Activated B cell treated with CpG ODN at 0.5 μM for 24 hours (primary cell): ENCODE measurements at regions not wholly inside any gene's neighbourhood (a gene's known extent, or its start where the extent isn't known, plus 50 kb on each side); places are given as distances from the start of the nearest gene placed in this dataset.

Experiments used
- ATAC-seq: fragments of 200-7000 bp; cut with Tn5 transposase; one replicate; pipeline ENCODE4 v1.10.0; 2021; ENCODE audit warnings: low read depth, mild to moderate bottlenecking, moderate library complexity
- CTCF ChIA-PET: fragments of 350-600 bp; sonication (Branson Sonifier 250); formaldehyde crosslinking; loops from one replicate; lab custom pipeline; 2021; ENCODE audit warnings: antibody characterized with exemption; lab: Charles Lee
- POLR2A ChIA-PET: fragments of 350-600 bp; sonication (Branson Sonifier 250); formaldehyde crosslinking; loops from one replicate; lab custom pipeline; 2021; ENCODE audit warnings: antibody characterized with exemption; lab: Charles Lee
- DNase-seq: peaks from one replicate; pipeline ENCODE4 v3.0.0; 2022
- H3K27ac Mint-ChIP-seq: one replicate; pipeline ENCODE4 v1.8.0; 2020; ENCODE audit warnings: mixed read lengths
- H3K27me3 Mint-ChIP-seq: one replicate; pipeline ENCODE4 v1.8.0; 2021; ENCODE audit warnings: mixed read lengths
- H3K36me3 Mint-ChIP-seq: one replicate; pipeline ENCODE4 v1.8.0; 2021; ENCODE audit warnings: low read depth, mixed read lengths
- H3K4me1 Mint-ChIP-seq: one replicate; pipeline ENCODE4 v1.8.0; 2021; ENCODE audit warnings: mixed read lengths
- H3K4me3 Mint-ChIP-seq: one replicate; pipeline ENCODE4 v1.8.0; 2020; ENCODE audit warnings: mild to moderate bottlenecking, mixed read lengths
- H3K9me3 Mint-ChIP-seq: one replicate; pipeline ENCODE4 v1.8.0; 2020; ENCODE audit warnings: mixed read lengths
- intact Hi-C: fragments of 100-400 bp; cut with micrococcal nuclease; formaldehyde crosslinking; loops from one replicate; pipeline ENCODE4 v1.15.1; 2024
- TF ChIP-seq, protein P1 (sequence below): fragments of 200-600 bp; IDR thresholded peaks from one replicate; pipeline ENCODE4 v1.8.0; 2022; ENCODE audit warnings: antibody characterized with exemption, mild to moderate bottlenecking

DNA sequence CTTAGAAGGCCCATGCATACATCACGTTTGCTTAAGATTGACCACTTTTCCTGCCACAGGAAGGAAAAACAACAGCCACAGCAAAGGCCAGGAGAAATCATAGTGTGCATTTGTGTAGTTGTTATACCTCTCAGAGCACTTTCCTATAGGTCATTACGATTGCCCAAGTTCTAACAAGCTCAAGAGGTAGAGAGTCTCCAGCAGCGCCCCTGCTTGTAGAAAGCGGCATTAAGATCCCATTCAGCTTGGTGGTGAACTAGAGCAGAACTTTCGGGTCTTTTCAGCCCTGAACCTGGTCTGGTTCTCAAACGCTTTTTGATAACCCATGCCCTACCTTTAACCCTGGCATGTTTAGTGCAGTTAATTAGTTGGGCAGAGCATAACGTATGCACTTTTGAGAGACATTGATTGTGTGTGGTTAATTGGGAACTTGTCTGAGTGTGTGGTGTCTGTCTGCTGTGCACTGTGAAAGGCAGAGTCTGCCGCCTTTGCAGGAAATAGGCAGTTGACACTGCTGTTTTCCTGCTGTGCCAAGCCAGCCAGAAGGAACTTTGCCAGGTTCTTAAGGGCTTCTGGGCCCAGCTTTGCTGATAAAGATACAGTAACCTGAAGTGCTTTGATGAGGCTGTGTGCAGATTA lies 109.9 kb upstream of the CLMP start:
- DNase-seq (no peak), ATAC-seq (no peak)
- ChIA-PET POLR2A (no interaction called here), CTCF (no interaction called here)
- Mint-ChIP-seq H3K27me3 (peaks cover 4% of the 10 kb centered on the region), H3K27ac (no peak overlapping the region), H3K4me1 (peaks cover 29% of the 10 kb centered on the region), H3K9me3 (no peaks in the 10 kb centered on the region), H3K36me3 (no peaks in the 10 kb centered on the region), H3K4me3 (no peak overlapping the region)
- intact Hi-C loops: loop anchor here (5.0 kb wide), 1 partner anchor 102 kb away; no protein-coding TSS in a partner anchor
- TF ChIP-seq, protein P1, sequence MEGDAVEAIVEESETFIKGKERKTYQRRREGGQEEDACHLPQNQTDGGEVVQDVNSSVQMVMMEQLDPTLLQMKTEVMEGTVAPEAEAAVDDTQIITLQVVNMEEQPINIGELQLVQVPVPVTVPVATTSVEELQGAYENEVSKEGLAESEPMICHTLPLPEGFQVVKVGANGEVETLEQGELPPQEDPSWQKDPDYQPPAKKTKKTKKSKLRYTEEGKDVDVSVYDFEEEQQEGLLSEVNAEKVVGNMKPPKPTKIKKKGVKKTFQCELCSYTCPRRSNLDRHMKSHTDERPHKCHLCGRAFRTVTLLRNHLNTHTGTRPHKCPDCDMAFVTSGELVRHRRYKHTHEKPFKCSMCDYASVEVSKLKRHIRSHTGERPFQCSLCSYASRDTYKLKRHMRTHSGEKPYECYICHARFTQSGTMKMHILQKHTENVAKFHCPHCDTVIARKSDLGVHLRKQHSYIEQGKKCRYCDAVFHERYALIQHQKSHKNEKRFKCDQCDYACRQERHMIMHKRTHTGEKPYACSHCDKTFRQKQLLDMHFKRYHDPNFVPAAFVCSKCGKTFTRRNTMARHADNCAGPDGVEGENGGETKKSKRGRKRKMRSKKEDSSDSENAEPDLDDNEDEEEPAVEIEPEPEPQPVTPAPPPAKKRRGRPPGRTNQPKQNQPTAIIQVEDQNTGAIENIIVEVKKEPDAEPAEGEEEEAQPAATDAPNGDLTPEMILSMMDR: no peak

DNA sequence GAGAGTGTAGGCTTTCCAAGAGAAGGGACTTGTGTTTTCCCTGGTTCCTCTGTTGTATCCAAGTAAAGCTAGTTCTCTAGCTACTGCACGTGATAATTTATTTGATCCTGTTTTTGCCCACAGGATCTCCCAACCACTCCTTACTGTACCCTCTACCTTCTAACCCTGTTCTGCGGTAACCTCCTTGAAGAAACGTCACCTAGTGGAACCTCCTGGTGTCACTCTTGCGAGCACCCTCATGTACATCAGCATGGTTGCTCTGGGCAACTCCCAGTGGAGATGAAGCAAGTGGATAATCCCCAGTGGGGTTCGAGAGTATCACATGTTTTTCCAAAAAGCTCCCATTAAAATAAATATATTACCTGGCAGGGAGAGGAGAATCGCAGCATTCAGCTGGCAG lies 108.9 kb upstream of the CLMP start:
- Mint-ChIP-seq H3K4me1 (peaks cover 29% of the 10 kb centered on the region), H3K9me3 (no peaks in the 10 kb centered on the region), H3K36me3 (no peaks in the 10 kb centered on the region), H3K27ac (no peak overlapping the region), H3K4me3 (no peak overlapping the region), H3K27me3 (peaks cover 4% of the 10 kb centered on the region)
- CTCF ChIA-PET: interaction anchor here (0.9 to 4.3 kb wide), 2 partner anchors 103 to 175 kb away, joined by 4 to 15 read pairs; no protein-coding TSS in a partner anchor
- intact Hi-C loops: loop anchor here (2.0 to 5.0 kb wide), 2 partner anchors 103 to 127 kb away; partner anchors contain the start of gene GRAMD1B
- TF ChIP-seq, protein P1: no peak
- DNase-seq (no peak), ATAC-seq (no peak)
- POLR2A ChIA-PET: no interaction called here

DNA sequence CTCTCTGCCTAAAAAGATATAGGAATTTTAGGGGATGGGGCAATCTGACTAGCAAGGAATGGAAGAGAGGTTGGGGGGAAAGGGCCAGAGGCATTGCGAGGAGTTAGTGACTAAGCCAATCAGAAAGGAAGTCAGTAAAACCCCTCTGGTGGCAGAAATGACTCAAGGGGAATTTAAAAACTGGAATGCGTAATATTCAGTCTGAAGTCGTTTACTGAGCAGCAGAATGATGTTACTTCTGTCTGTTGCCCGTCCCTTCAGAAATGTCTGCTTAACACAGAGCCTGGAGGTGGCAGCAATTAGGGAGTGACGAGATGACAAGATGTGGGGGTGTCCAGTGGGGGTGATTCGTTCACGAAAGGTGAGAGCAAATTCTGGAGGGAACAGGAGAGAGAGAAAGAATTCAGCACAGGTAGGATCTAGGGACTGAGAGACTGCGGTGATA lies 107.7 kb upstream of the CLMP start:
- H3K4me3 Mint-ChIP-seq: peak overlapping the region; percentile 75
- no peaks in the 10 kb centered on the region for H3K36me3 Mint-ChIP-seq
- H3K27ac Mint-ChIP-seq: peak overlapping the region; percentile 77
- ChIA-PET POLR2A (interaction anchor here (0.6 kb wide), 1 partner anchor 9 kb away, joined by 7 read pairs; no protein-coding TSS in a partner anchor), CTCF (interaction anchor here (4.3 kb wide), 1 partner anchor 176 kb away, joined by 15 read pairs; no protein-coding TSS in a partner anchor)
- DNase-seq: no peak
- TF ChIP-seq, protein P1: no peak
- H3K27me3 Mint-ChIP-seq: peaks cover 4% of the 10 kb centered on the region
- peaks cover 29% of the 10 kb centered on the region for H3K4me1 Mint-ChIP-seq
- intact Hi-C loops: loop anchor here (1.0 to 5.0 kb wide), 3 partner anchors 105 to 275 kb away; partner anchors contain the start of gene GRAMD1B
- no peaks in the 10 kb centered on the region for H3K9me3 Mint-ChIP-seq
- peak; percentile 45 for ATAC-seq

DNA sequence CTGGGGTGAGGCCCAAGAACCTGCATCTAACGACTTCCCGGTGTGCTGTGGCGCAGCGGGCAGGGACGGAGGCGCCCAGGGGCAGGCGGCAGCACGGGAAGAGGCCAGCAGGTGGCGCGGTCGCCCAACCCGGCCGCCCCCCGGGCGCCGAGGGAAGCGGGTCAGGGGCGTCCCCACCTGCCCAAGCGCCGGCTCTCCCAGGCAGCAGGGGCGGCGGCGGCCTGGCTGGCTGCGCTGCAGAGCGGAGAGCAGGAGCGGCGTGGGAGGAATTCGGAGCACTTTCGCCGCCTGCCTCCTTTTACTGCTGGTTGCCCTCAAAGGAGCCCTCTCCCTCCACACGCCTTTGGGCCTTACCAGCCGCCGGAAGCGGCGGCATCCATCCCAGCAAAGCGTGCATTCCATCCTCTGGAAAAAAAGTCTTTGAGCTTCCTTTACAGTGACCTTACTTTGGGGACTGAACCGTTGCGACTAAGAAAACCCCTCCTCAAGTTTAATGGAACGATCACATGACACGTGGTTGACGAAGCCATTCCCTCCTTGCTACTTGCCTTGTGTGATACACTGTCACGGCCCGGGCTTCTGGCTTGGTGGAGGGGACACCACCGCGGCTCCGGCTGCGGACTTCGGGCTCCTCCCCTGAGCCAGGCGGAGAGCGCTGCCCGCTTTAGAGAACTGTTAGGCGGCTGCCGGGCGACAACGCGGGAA lies 106.8 kb upstream of the CLMP start:
- H3K36me3 Mint-ChIP-seq: no peaks in the 10 kb centered on the region
- no peak overlapping the region for H3K27ac Mint-ChIP-seq
- TF ChIP-seq, protein P1: no peak
- peak; percentile 65 for DNase-seq
- POLR2A ChIA-PET: no interaction called here
- intact Hi-C loops: loop anchor here (1.0 to 5.0 kb wide), 5 partner anchors 105 to 275 kb away; partner anchors contain the start of gene GRAMD1B
- peak; percentile 79 for ATAC-seq
- CTCF ChIA-PET: interaction anchor here (4.3 kb wide), 1 partner anchor 177 kb away, joined by 15 read pairs; no protein-coding TSS in a partner anchor
- H3K9me3 Mint-ChIP-seq: no peaks in the 10 kb centered on the region
- H3K4me3 Mint-ChIP-seq: peak overlapping the region; percentile 68
- peaks cover 29% of the 10 kb centered on the region for H3K4me1 Mint-ChIP-seq
- peaks cover 4% of the 10 kb centered on the region for H3K27me3 Mint-ChIP-seq
